Activated B cell treated with CpG ODN at 0.5 μM for 24 hours (primary cell): ENCODE measurements at regions not wholly inside any gene's neighbourhood (a gene's known extent, or its start where the extent isn't known, plus 50 kb on each side); places are given as distances from the start of the nearest gene placed in this dataset.

Source experiments
- ATAC-seq: fragments of 200-7000 bp; cut with Tn5 transposase; one replicate; pipeline ENCODE4 v1.10.0; 2021; ENCODE audit warnings: low read depth, mild to moderate bottlenecking, moderate library complexity
- CTCF ChIA-PET: fragments of 350-600 bp; sonication (Branson Sonifier 250); formaldehyde crosslinking; loops from one replicate; lab custom pipeline; 2021; ENCODE audit warnings: antibody characterized with exemption; lab: Charles Lee
- POLR2A ChIA-PET: fragments of 350-600 bp; sonication (Branson Sonifier 250); formaldehyde crosslinking; loops from one replicate; lab custom pipeline; 2021; ENCODE audit warnings: antibody characterized with exemption; lab: Charles Lee
- DNase-seq: peaks from one replicate; pipeline ENCODE4 v3.0.0; 2022
- H3K27ac Mint-ChIP-seq: one replicate; pipeline ENCODE4 v1.8.0; 2020; ENCODE audit warnings: mixed read lengths
- H3K27me3 Mint-ChIP-seq: one replicate; pipeline ENCODE4 v1.8.0; 2021; ENCODE audit warnings: mixed read lengths
- H3K36me3 Mint-ChIP-seq: one replicate; pipeline ENCODE4 v1.8.0; 2021; ENCODE audit warnings: low read depth, mixed read lengths
- H3K4me1 Mint-ChIP-seq: one replicate; pipeline ENCODE4 v1.8.0; 2021; ENCODE audit warnings: mixed read lengths
- H3K4me3 Mint-ChIP-seq: one replicate; pipeline ENCODE4 v1.8.0; 2020; ENCODE audit warnings: mild to moderate bottlenecking, mixed read lengths
- H3K9me3 Mint-ChIP-seq: one replicate; pipeline ENCODE4 v1.8.0; 2020; ENCODE audit warnings: mixed read lengths
- intact Hi-C: fragments of 100-400 bp; cut with micrococcal nuclease; formaldehyde crosslinking; loops from one replicate; pipeline ENCODE4 v1.15.1; 2024
- TF ChIP-seq, protein P1 (sequence below): fragments of 200-600 bp; IDR thresholded peaks from one replicate; pipeline ENCODE4 v1.8.0; 2022; ENCODE audit warnings: antibody characterized with exemption, mild to moderate bottlenecking

DNA sequence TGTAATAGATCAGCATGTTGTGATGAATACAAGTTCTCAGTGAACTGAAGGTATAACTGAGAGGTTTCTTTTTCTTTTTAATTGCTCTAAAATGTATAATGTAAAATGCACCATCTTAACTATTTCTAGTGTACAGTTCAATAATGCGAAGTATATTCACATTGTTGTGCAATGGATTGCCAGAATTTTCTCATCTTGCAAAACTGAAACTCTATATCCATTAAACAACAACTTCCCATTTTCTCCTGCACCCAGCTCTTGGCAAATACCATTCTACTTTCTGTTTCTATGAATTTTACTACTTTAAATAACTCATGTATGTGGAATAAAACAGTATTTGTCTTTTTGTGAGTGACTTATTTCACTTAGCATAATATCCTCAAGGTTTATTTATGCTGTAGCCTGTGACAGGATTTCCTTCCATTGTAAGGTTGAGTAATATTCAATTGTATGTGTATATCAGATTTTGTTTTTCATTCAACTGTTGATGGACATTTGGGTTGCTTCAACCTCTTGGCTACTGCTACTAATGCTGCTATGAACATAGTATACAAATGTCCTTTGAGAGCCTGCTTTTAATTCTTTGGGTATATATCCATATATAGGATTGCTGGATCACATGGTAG is 53.5 kb upstream of the NPFFR2 start:
- no peaks in the 10 kb centered on the region for H3K36me3 Mint-ChIP-seq
- no peaks in the 10 kb centered on the region for H3K4me1 Mint-ChIP-seq
- ATAC-seq: no peak
- intact Hi-C loops: no loop called here
- ChIA-PET POLR2A (no interaction called here), CTCF (no interaction called here)
- TF ChIP-seq, protein P1, sequence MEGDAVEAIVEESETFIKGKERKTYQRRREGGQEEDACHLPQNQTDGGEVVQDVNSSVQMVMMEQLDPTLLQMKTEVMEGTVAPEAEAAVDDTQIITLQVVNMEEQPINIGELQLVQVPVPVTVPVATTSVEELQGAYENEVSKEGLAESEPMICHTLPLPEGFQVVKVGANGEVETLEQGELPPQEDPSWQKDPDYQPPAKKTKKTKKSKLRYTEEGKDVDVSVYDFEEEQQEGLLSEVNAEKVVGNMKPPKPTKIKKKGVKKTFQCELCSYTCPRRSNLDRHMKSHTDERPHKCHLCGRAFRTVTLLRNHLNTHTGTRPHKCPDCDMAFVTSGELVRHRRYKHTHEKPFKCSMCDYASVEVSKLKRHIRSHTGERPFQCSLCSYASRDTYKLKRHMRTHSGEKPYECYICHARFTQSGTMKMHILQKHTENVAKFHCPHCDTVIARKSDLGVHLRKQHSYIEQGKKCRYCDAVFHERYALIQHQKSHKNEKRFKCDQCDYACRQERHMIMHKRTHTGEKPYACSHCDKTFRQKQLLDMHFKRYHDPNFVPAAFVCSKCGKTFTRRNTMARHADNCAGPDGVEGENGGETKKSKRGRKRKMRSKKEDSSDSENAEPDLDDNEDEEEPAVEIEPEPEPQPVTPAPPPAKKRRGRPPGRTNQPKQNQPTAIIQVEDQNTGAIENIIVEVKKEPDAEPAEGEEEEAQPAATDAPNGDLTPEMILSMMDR: no peak
- no peaks in the 10 kb centered on the region for H3K27me3 Mint-ChIP-seq
- no peak for DNase-seq
- no peak overlapping the region for H3K4me3 Mint-ChIP-seq
- H3K9me3 Mint-ChIP-seq: no peaks in the 10 kb centered on the region
- no peak overlapping the region for H3K27ac Mint-ChIP-seq

DNA sequence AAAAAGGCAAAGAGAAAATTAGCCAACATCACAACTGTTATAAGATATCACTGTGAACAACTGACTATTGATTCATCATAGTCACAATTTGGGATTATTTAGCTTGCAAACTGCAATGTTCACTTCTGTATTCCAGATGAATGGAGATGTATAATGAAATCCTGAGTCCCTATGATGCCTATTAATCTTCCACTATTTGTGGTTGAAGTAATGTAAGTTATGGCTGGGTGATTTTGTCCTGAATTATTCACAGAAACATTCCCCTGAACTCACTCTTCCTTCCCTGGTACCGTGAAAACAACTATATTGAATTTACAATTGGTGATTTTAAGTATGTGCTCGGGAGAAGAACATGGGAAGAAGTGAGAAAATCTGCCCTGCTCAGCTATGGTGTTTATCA is 50.8 kb upstream of the NPFFR2 start:
- CTCF ChIA-PET: no interaction called here
- Mint-ChIP-seq H3K27ac (no peak overlapping the region), H3K36me3 (no peaks in the 10 kb centered on the region), H3K4me3 (no peak overlapping the region), H3K4me1 (no peaks in the 10 kb centered on the region), H3K9me3 (peaks cover 8% of the 10 kb centered on the region), H3K27me3 (no peaks in the 10 kb centered on the region)
- TF ChIP-seq, protein P1: no peak
- DNase-seq (no peak), ATAC-seq (no peak)
- intact Hi-C loops: no loop called here
- POLR2A ChIA-PET: no interaction called here
